Trophoblast cell (in vitro differentiated cells and primary cell): ENCODE measurements at regions not wholly inside any gene's neighbourhood (a gene's known extent, or its start where the extent isn't known, plus 50 kb on each side); places are given as distances from the start of the nearest gene placed in this dataset.

Source experiments
- DNase-seq, 2 donors: peaks; one replicate each; pipeline ENCODE4 v3.0.0-alpha.2; 2016
- H2AFZ ChIP-seq: 2 replicates; pipeline ENCODE4 v1.6.1; 2013; ENCODE audit warnings: low read length, moderate library complexity, mild to moderate bottlenecking; ENCODE audit not compliant: insufficient read depth, poor library complexity
- H2AK5ac ChIP-seq: 2 replicates; pipeline ENCODE4 v1.6.1; 2013; ENCODE audit warnings: mild to moderate bottlenecking, low read length
- H2BK120ac ChIP-seq: 2 replicates; pipeline ENCODE4 v1.6.1; 2013; ENCODE audit warnings: low read length, mild to moderate bottlenecking, moderate library complexity; ENCODE audit not compliant: insufficient read depth, poor library complexity
- H2BK12ac ChIP-seq: 2 replicates; pipeline ENCODE4 v1.6.1; 2013; ENCODE audit warnings: mild to moderate bottlenecking, low read length, moderate library complexity
- H2BK5ac ChIP-seq: 2 replicates; pipeline ENCODE4 v1.6.1; 2013; ENCODE audit warnings: low read length, low read depth, moderate library complexity, mild to moderate bottlenecking; ENCODE audit not compliant: poor library complexity
- H3K14ac ChIP-seq: 2 replicates; pipeline ENCODE4 v1.6.1; 2013; ENCODE audit warnings: mild to moderate bottlenecking, low read length
- H3K18ac ChIP-seq: 2 replicates; pipeline ENCODE4 v1.6.1; 2013; ENCODE audit warnings: mild to moderate bottlenecking, low read length
- H3K23ac ChIP-seq: 2 replicates; pipeline ENCODE4 v1.6.1; 2013; ENCODE audit warnings: low read length
- H3K27ac ChIP-seq: 2 replicates; pipeline ENCODE4 v1.5.1; 2013; ENCODE audit warnings: low read depth, mild to moderate bottlenecking, inconsistent platforms, low read length, moderate library complexity
- H3K27me3 ChIP-seq: 2 replicates; pipeline ENCODE4 v1.6.1; 2013; ENCODE audit warnings: inconsistent platforms, mild to moderate bottlenecking, low read length, moderate library complexity; ENCODE audit not compliant: insufficient read depth
- H3K36me3 ChIP-seq, 2 experiments: 1 replicate in 1 of 2; 2 replicates in 1 of 2; pipeline ENCODE4 v1.6.1; 2013; ENCODE audit warnings: low read length in 2 of 2, mild to moderate bottlenecking in 2 of 2, moderate library complexity in 1 of 2; ENCODE audit not compliant: insufficient read depth in 2 of 2, control insufficient read depth in 1 of 2
- H3K4ac ChIP-seq: 2 replicates; pipeline ENCODE4 v1.6.1; 2013; ENCODE audit warnings: low read depth, mild to moderate bottlenecking, low read length, moderate library complexity
- H3K4me1 ChIP-seq, 2 experiments: 1 replicate in 1 of 2; 2 replicates in 1 of 2; pipeline ENCODE4 v1.6.1; 2013; ENCODE audit warnings: low read length in 2 of 2, mild to moderate bottlenecking in 2 of 2, moderate library complexity in 1 of 2; ENCODE audit not compliant: insufficient read depth in 2 of 2, control insufficient read depth in 1 of 2
- H3K4me2 ChIP-seq: 2 replicates; pipeline ENCODE4 v1.6.1; 2013; ENCODE audit warnings: inconsistent platforms, mild to moderate bottlenecking, low read length, moderate library complexity
- H3K4me3 ChIP-seq: 2 replicates; pipeline ENCODE4 v1.5.1; 2013; ENCODE audit warnings: mild to moderate bottlenecking, low read depth, low read length, inconsistent platforms
- H3K79me1 ChIP-seq: one replicate; pipeline ENCODE4 v1.6.1; 2013; ENCODE audit warnings: low read length
- H3K79me2 ChIP-seq: 2 replicates; pipeline ENCODE4 v1.6.1; 2013; ENCODE audit warnings: low read length, mild to moderate bottlenecking; ENCODE audit not compliant: control insufficient read depth, insufficient read depth, poor library complexity
- H3K9ac ChIP-seq: 2 replicates; pipeline ENCODE4 v1.6.1; 2013; ENCODE audit warnings: mild to moderate bottlenecking, low read length
- H3K9me3 ChIP-seq: 2 replicates; pipeline ENCODE4 v1.6.1; 2013; ENCODE audit warnings: low read depth, mild to moderate bottlenecking, control low read depth, inconsistent platforms, low read length; ENCODE audit not compliant: insufficient read depth
- H4K12ac ChIP-seq: 2 replicates; pipeline ENCODE4 v1.6.1; 2013; ENCODE audit warnings: low read depth, mild to moderate bottlenecking, low read length, moderate library complexity
- H4K8ac ChIP-seq: 2 replicates; pipeline ENCODE4 v1.6.1; 2013; ENCODE audit warnings: low read depth, mild to moderate bottlenecking, low read length, moderate library complexity
- H4K91ac ChIP-seq: one replicate; pipeline ENCODE4 v1.6.1; 2013; ENCODE audit warnings: low read depth, mild to moderate bottlenecking, low read length, moderate library complexity
- WGBS: extraction: QIAGEN DNeasy Blood & Tissue Kit; methylation state at CpG from one replicate; pipeline ENCODE4 v1.1.7; 2013; ENCODE audit warnings: missing lambda C conversion rate; ENCODE audit not compliant: insufficient read length, insufficient coverage; ENCODE audit errors: extremely low coverage; 5-methylcytosine and 5-hydroxymethylcytosine counted together

DNA sequence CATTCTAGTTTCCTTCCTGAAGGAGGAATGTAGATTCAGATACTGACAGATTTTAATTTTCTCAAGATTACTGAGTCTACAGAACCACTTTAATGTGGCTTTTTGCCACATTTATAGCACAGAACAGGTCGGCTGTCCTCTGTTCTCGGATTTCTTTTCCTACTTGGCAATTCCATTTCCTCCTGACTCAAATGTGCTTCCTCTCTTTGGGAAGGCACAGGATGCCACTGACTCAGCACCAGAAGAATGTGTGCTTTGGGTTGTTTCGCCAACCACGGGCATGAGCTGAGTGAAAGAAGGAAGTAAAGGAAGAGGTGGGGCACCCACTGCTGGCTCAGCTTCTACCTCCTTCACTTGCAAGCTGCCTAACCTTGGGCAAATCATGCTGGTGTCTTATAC lies 970.6 kb upstream of the ACVR2A start:
- Histone ChIP-seq H3K79me2 (no peaks in the 10 kb centered on the region), H3K36me3 (no peaks in the 10 kb centered on the region), H3K4me2 (no peak overlapping the region), H4K91ac (no peak overlapping the region), H3K4me3 (no peak overlapping the region), H3K9me3 (no peaks in the 10 kb centered on the region), H3K27me3 (no peaks in the 10 kb centered on the region), H3K9ac (no peak overlapping the region), H4K8ac (no peak overlapping the region), H3K4me1 (peaks cover 2 to 3% of the 10 kb centered on the region in 2 experiments), H2AFZ (no peak overlapping the region), H3K79me1 (no peaks in the 10 kb centered on the region), H3K14ac (no peak overlapping the region), H3K23ac (no peak overlapping the region), H2BK12ac (no peak overlapping the region), H2BK120ac (no peak overlapping the region), H3K27ac (no peak overlapping the region), H3K4ac (no peak overlapping the region), H3K18ac (no peak overlapping the region), H2BK5ac (no peak overlapping the region), H2AK5ac (no peak overlapping the region), H4K12ac (no peak overlapping the region)
- no CpG with 5 or more reads among the region's 4 CpGs for WGBS
- DNase-seq = peak in 1 of 2 donors; percentile 18

DNA sequence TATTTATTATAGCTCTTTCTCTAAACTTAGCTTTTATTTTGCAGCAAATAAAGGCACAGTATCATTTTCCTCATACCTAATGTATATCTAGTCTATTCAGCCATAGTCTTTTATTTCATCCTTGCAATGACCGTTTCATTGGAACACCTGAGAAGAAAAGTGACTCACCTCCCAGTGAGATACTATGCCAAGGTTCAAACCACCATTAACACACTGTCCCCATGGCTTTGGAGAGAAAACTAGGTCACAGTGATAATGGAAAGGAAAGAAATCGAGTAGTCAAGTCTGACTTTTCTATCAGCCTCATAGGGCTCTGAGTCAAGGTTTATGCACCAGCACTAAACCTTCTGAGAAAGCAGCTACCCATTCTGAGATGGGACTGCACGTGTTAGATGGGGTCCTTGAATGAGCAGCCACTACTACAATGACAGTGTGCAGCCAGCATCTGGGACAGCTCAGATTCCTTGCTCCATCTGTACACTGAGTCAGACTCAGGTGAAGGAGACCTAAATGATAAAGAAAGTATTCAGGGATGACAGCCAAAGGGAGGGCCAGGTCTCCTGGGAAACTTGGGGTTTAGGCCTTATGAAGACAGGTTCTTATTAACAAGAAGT lies 971.1 kb upstream of the ACVR2A start:
- no peak overlapping the region for H2BK12ac ChIP-seq
- H4K8ac ChIP-seq = no peak overlapping the region
- H3K79me2 ChIP-seq = no peaks in the 10 kb centered on the region
- no peak overlapping the region for H2AFZ ChIP-seq
- no peaks in the 10 kb centered on the region for H3K36me3 ChIP-seq
- H3K9ac ChIP-seq = no peak overlapping the region
- no peak overlapping the region for H2AK5ac ChIP-seq
- H3K9me3 ChIP-seq = no peaks in the 10 kb centered on the region
- no CpG with 5 or more reads among the region's 3 CpGs for WGBS
- H3K4me3 ChIP-seq = no peak overlapping the region
- DNase-seq = peak in 1 of 2 donors; percentile 7
- H4K91ac ChIP-seq = no peak overlapping the region
- H3K4me1 ChIP-seq = peaks cover 2 to 3% of the 10 kb centered on the region in 2 experiments
- no peak overlapping the region for H3K14ac ChIP-seq
- no peak overlapping the region for H2BK120ac ChIP-seq
- no peak overlapping the region for H3K23ac ChIP-seq
- no peaks in the 10 kb centered on the region for H3K27me3 ChIP-seq
- no peak overlapping the region for H2BK5ac ChIP-seq
- no peak overlapping the region for H3K4me2 ChIP-seq
- H3K79me1 ChIP-seq = no peaks in the 10 kb centered on the region
- H3K18ac ChIP-seq = no peak overlapping the region
- H4K12ac ChIP-seq = no peak overlapping the region
- no peak overlapping the region for H3K4ac ChIP-seq
- H3K27ac ChIP-seq = no peak overlapping the region

DNA sequence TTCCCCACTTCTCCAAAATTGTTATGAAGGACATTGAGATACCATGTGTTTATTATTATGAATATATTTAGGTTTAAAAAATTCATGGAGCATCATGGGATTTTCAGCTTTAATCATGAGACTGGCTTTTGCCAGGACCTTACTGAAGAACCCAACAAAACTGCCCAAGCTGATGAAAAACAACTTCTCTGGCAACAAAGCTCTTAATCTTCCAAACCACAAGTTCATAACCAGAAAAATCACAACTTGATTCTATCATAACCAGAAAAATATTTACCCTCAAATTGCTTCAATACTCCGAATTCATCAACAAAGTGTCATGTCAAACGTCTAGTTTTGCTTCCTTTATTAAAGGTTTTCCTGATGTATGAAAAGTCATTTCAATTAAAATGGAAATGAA lies 971.8 kb upstream of the ACVR2A start:
- H2BK5ac ChIP-seq = no peak overlapping the region
- no peak overlapping the region for H3K4me2 ChIP-seq
- H3K27me3 ChIP-seq = no peaks in the 10 kb centered on the region
- H3K14ac ChIP-seq = no peak overlapping the region
- no peak for DNase-seq
- H4K91ac ChIP-seq = no peak overlapping the region
- no peak overlapping the region for H3K27ac ChIP-seq
- H3K9me3 ChIP-seq = no peaks in the 10 kb centered on the region
- H4K12ac ChIP-seq = no peak overlapping the region
- WGBS = no CpG with 5 or more reads among the region's 2 CpGs
- peaks cover 2 to 3% of the 10 kb centered on the region in 2 experiments for H3K4me1 ChIP-seq
- H2AFZ ChIP-seq = no peak overlapping the region
- H3K79me2 ChIP-seq = no peaks in the 10 kb centered on the region
- no peak overlapping the region for H3K18ac ChIP-seq
- H2AK5ac ChIP-seq = no peak overlapping the region
- H3K79me1 ChIP-seq = no peaks in the 10 kb centered on the region
- H3K4me3 ChIP-seq = no peak overlapping the region
- no peak overlapping the region for H3K9ac ChIP-seq
- no peak overlapping the region for H4K8ac ChIP-seq
- H2BK120ac ChIP-seq = no peak overlapping the region
- H3K36me3 ChIP-seq = no peaks in the 10 kb centered on the region
- H2BK12ac ChIP-seq = no peak overlapping the region
- no peak overlapping the region for H3K23ac ChIP-seq
- no peak overlapping the region for H3K4ac ChIP-seq

DNA sequence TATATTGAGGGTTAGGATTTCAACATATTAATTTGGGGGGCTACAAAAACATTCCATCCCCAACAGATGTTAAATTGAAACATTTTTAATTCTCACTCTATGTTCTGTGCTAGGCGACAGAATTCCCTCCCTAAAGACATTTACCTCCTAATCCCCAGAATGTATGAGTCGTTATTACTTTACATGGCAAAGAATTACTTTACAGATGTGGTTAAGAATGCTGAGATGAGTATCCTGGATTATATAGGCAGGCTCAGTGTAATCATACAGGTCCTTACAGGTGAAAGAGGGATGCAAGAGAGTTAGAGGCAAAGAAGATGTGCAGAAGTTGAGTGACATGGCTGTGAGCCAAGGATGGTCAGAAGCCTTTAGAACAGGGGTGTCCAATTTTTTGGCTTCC lies 974.1 kb upstream of the ACVR2A start:
- no peak overlapping the region for H2BK120ac ChIP-seq
- no peak overlapping the region for H2AFZ ChIP-seq
- no peak overlapping the region for H4K12ac ChIP-seq
- H3K4me2 ChIP-seq = no peak overlapping the region
- H2AK5ac ChIP-seq = no peak overlapping the region
- H3K27ac ChIP-seq = no peak overlapping the region
- no peak overlapping the region for H2BK5ac ChIP-seq
- peaks cover 2 to 3% of the 10 kb centered on the region in 2 experiments for H3K4me1 ChIP-seq
- no CpG with 5 or more reads among the region's 2 CpGs for WGBS
- H3K79me2 ChIP-seq = no peaks in the 10 kb centered on the region
- no peaks in the 10 kb centered on the region for H3K27me3 ChIP-seq
- no peak overlapping the region for H3K14ac ChIP-seq
- H3K79me1 ChIP-seq = no peaks in the 10 kb centered on the region
- H3K4ac ChIP-seq = no peak overlapping the region
- H3K9ac ChIP-seq = no peak overlapping the region
- no peaks in the 10 kb centered on the region for H3K9me3 ChIP-seq
- H3K4me3 ChIP-seq = no peak overlapping the region
- no peak overlapping the region for H2BK12ac ChIP-seq
- DNase-seq = no peak
- H4K8ac ChIP-seq = no peak overlapping the region
- no peak overlapping the region for H4K91ac ChIP-seq
- H3K18ac ChIP-seq = no peak overlapping the region
- no peaks in the 10 kb centered on the region for H3K36me3 ChIP-seq
- no peak overlapping the region for H3K23ac ChIP-seq
